Endothelial cell of umbilical vein (primary cell): ENCODE measurements at regions not wholly inside any gene's neighbourhood (a gene's known extent, or its start where the extent isn't known, plus 50 kb on each side); places are given as distances from the start of the nearest gene placed in this dataset.

Experiments used
- BruUV-seq: library from RNA; stranded (reverse); fragments of 400-500 nt; replicated peaks from 2 replicates; lab custom pipeline; 2021; lab: Mats Ljungman, UMichigan
- CTCF ChIA-PET: fragments of 300-600, 350-600 bp; sonication (Branson Sonifier 250); formaldehyde crosslinking; loops from one replicate; lab custom pipeline; 2021; ENCODE audit warnings: antibody characterized with exemption, inconsistent platforms; lab: Charles Lee
- POLR2A ChIA-PET: fragments of 300-600, 350-600 bp; sonication (Branson Sonifier 250); formaldehyde crosslinking; loops from one replicate; lab custom pipeline; 2021; ENCODE audit warnings: antibody characterized with exemption, inconsistent platforms; lab: Charles Lee
- DNase-seq: peaks from one replicate; pipeline ENCODE4 v3.0.0-alpha.2; 2011; ENCODE audit warnings: low read depth, low spot score
- FAIRE-seq: peaks from 2 replicates; lab custom pipeline; 2011; peaks lifted over from hg19 to GRCh38; lab: Jason Lieb, UNC
- H2AFZ ChIP-seq: 2 replicates; pipeline ENCODE4 v1.6.0; 2012; ENCODE audit warnings: low read depth, low read length, control low read depth, inconsistent platforms
- H3K27ac ChIP-seq: 2 replicates; pipeline ENCODE4 v1.5.1; 2011; ENCODE audit warnings: low read depth, mild to moderate bottlenecking, control low read depth, low read length, moderate library complexity; ENCODE audit not compliant: insufficient read depth
- H3K27me3 ChIP-seq, 2 experiments: 2 replicates each; pipeline versions ENCODE4 v1.6.0 to v1.6.1; 2011; ENCODE audit warnings: low read length in 2 of 2, mixed read lengths in 1 of 2; ENCODE audit not compliant: control insufficient read depth in 2 of 2, insufficient read depth in 2 of 2
- H3K36me3 ChIP-seq, 2 experiments: 2 replicates in 1 of 2; 3 replicates in 1 of 2; pipeline ENCODE4 v1.5.1; 2011; ENCODE audit warnings: low read length in 2 of 2, mild to moderate bottlenecking in 1 of 2, moderate library complexity in 1 of 2; ENCODE audit not compliant: control insufficient read depth in 2 of 2, insufficient read depth in 2 of 2; ENCODE audit errors: extremely low read depth in 1 of 2
- H3K4me1 ChIP-seq: 3 replicates; pipeline ENCODE4 v1.5.1; 2011; ENCODE audit warnings: mild to moderate bottlenecking, low read length; ENCODE audit not compliant: control insufficient read depth, insufficient read depth; ENCODE audit errors: extremely low read depth
- H3K4me2 ChIP-seq: 2 replicates; pipeline ENCODE4 v1.6.1; 2011; ENCODE audit warnings: low read length, control low read depth, mixed read lengths; ENCODE audit not compliant: insufficient read depth
- H3K4me3 ChIP-seq, 3 experiments: fragments of 200-600 bp in 1 of 3; sonication (generic), shearing (Covaris generic) in 1 of 3; replicated peaks in 1 of 3; 2 replicates each; pipeline ENCODE4 v1.5.1; 2011 to 2016; ENCODE audit warnings: control low read depth in 3 of 3, low read length in 3 of 3, mild to moderate bottlenecking in 2 of 3, inconsistent platforms in 1 of 3, low read depth in 1 of 3, moderate library complexity in 1 of 3; ENCODE audit not compliant: insufficient read depth in 1 of 3
- H3K79me2 ChIP-seq: 2 replicates; pipeline ENCODE4 v1.6.0; 2012; ENCODE audit warnings: low read length, inconsistent platforms; ENCODE audit not compliant: control insufficient read depth, insufficient read depth
- H3K9ac ChIP-seq: replicated peaks from 2 replicates; pipeline ENCODE3; 2011; ENCODE audit warnings: low read length, control low read depth; ENCODE audit not compliant: insufficient read depth; ENCODE audit errors: extremely low read depth
- H3K9me1 ChIP-seq: replicated peaks from 3 replicates; pipeline ENCODE4 v1.6.0; 2011; ENCODE audit warnings: mild to moderate bottlenecking, low read length; ENCODE audit not compliant: control insufficient read depth, insufficient read depth; ENCODE audit errors: extremely low read depth
- H3K9me3 ChIP-seq: replicated peaks from 2 replicates; pipeline ENCODE4 v1.5.1; 2012; ENCODE audit warnings: low read length, inconsistent platforms; ENCODE audit not compliant: control insufficient read depth, insufficient read depth
- H4K20me1 ChIP-seq: replicated peaks from 2 replicates; pipeline ENCODE3; 2011; ENCODE audit warnings: mild to moderate bottlenecking, low read length; ENCODE audit not compliant: control insufficient read depth, insufficient read depth; ENCODE audit errors: extremely low read depth
- CTCF ChIP-seq, 2 donors: IDR thresholded peaks; 1 replicate in 1 of 2; 2 replicates in 1 of 2; pipeline ENCODE4 v1.5.1; 2011; ENCODE audit warnings: low read length in 2 of 2, mild to moderate bottlenecking in 2 of 2, moderate library complexity in 2 of 2, control low read depth in 1 of 2, inconsistent platforms in 1 of 2, low read depth in 1 of 2; ENCODE audit not compliant: insufficient read depth in 1 of 2; ENCODE audit errors: extremely low read depth in 1 of 2
- FOS ChIP-seq: IDR thresholded peaks from 2 replicates; pipeline ENCODE4 v1.6.1; 2011; ENCODE audit warnings: mild to moderate bottlenecking, low read length, moderate library complexity, borderline replicate concordance; ENCODE audit not compliant: insufficient read depth
- GATA2 ChIP-seq: IDR thresholded peaks from 2 replicates; pipeline ENCODE4 v1.7.0; 2011; ENCODE audit warnings: low read depth, mild to moderate bottlenecking, moderate library complexity, mixed read lengths, low read length; ENCODE audit not compliant: insufficient read length, insufficient read depth
- JUN ChIP-seq: IDR thresholded peaks from 2 replicates; pipeline ENCODE4 v1.6.1; 2011; ENCODE audit warnings: borderline replicate concordance, low read depth; ENCODE audit not compliant: insufficient read length, insufficient read depth
- MAX ChIP-seq: IDR thresholded peaks from 2 replicates; pipeline ENCODE4 v1.6.1; 2011; ENCODE audit not compliant: insufficient read depth, insufficient read length
- POLR2A ChIP-seq: IDR thresholded peaks from 2 replicates; pipeline ENCODE4 v1.6.1; 2012; ENCODE audit warnings: low read depth, mild to moderate bottlenecking, control low read depth, low read length
- POLR2AphosphoS5 ChIP-seq: IDR thresholded peaks from 2 replicates; pipeline ENCODE4 v1.6.1; 2012; ENCODE audit warnings: low read depth, mild to moderate bottlenecking, control low read depth, low read length, moderate library complexity; ENCODE audit not compliant: insufficient read depth
- dilution Hi-C: fragments of 300-500 bp; cut with MboI; formaldehyde crosslinking; loops from one replicate; pipeline ENCODE4 v1.15.0; 2019; ENCODE audit warnings: low sequenced_read_pairs; ENCODE audit not compliant: extremely low pct_ligation_motif_present
- intact Hi-C: fragments of 100-400 bp; cut with micrococcal nuclease; formaldehyde crosslinking; loops from one replicate; pipeline ENCODE4 v1.10.0; 2022

GRCh38 chr15:62787401-62787800, 255.1 kb upstream of the TPM1 start:
- no TSS peak for BruUV-seq
- Histone ChIP-seq H3K4me1 (no peaks in the 10 kb centered on the region), H2AFZ (no peak overlapping the region), H4K20me1 (no peaks in the 10 kb centered on the region), H3K79me2 (no peaks in the 10 kb centered on the region), H3K9ac (no peak overlapping the region), H3K36me3 (no peaks in the 10 kb centered on the region), H3K9me3 (no peaks in the 10 kb centered on the region), H3K27ac (no peak overlapping the region), H3K4me2 (no peak overlapping the region), H3K4me3 (no peak overlapping the region), H3K9me1 (no peaks in the 10 kb centered on the region), H3K27me3 (peaks cover 0 to 2% of the 10 kb centered on the region in 2 experiments)
- no peak for TF ChIP-seq POLR2AphosphoS5
- no peak for TF ChIP-seq POLR2A
- TF ChIP-seq JUN, result no peak
- TF ChIP-seq FOS, result no peak
- TF ChIP-seq MAX, result no peak
- no peak for TF ChIP-seq GATA2
- TF ChIP-seq CTCF (IDR thresholded peaks at IDR 0.05; ENCODE audit: extremely low read depth in 1 of 2, insufficient read depth in 1 of 2, low read depth in 1 of 2, low read length in 2 of 2), result no peak
- no peak for DNase-seq
- intact Hi-C loops (loop anchor here (10.0 kb wide), 1 partner anchor 137 kb away; no protein-coding TSS in a partner anchor), dilution Hi-C loops (no loop called here)
- ChIA-PET CTCF (interaction anchor here (1.6 kb wide), 1 partner anchor 9 kb away, joined by 6 read pairs; no protein-coding TSS in a partner anchor), POLR2A (no interaction called here)
- no peak for FAIRE-seq
